ENCODE measurements at regions not wholly inside any gene's neighbourhood (a gene's known extent, or its start where the extent isn't known, plus 50 kb on each side); places are given as distances from the start of the nearest gene placed in this dataset.

- Histone ChIP-seq H3K4me3 (no peak overlapping the region), H3K27ac (ENCODE audit: control insufficient read depth, insufficient read depth) (no peak overlapping the region), H4K20me1 (ENCODE audit: control insufficient read depth, insufficient read depth) (no peaks in the 10 kb centered on the region), H3K9me3 (replicated peaks; ENCODE audit: control insufficient read depth, insufficient read depth, low read length) (no peaks in the 10 kb centered on the region), H3K9ac (ENCODE audit: control insufficient read depth, insufficient read depth, low read length) (no peak overlapping the region), H3K4me2 (ENCODE audit: control insufficient read depth, insufficient read depth) (no peak overlapping the region), H3K4me1 (ENCODE audit: control insufficient read depth, insufficient read depth, low read length) (no peaks in the 10 kb centered on the region), H3K27me3 (replicated peaks in 1 of 2; ENCODE audit: control insufficient read depth in 2 of 2, insufficient read depth in 2 of 2, low read length in 1 of 2) (peaks cover 2 to 3% of the 10 kb centered on the region in 2 experiments; a peak in 3 of 4 replicates), H3K36me3 (ENCODE audit: control insufficient read depth in 2 of 2, insufficient read depth in 2 of 2, low read length in 1 of 2) (no peaks in the 10 kb centered on the region), H3K79me2 (ENCODE audit: control insufficient read depth, insufficient read depth, low read length) (no peaks in the 10 kb centered on the region), H2AFZ (ENCODE audit: control insufficient read depth, low read depth, low read length) (no peak overlapping the region)
- TF ChIP-seq BCL3 (IDR thresholded peaks at IDR 0.05; ENCODE audit: borderline replicate concordance, insufficient read depth, low read depth, low read length, poor library complexity, severe bottlenecking) (no peak), HSF1 (IDR thresholded peaks at IDR 0.05; ENCODE audit: low read depth, low read length) (no peak), BCLAF1 (IDR thresholded peaks at IDR 0.05) (no peak), HDAC2 (IDR thresholded peaks at IDR 0.05) (no peak)
- TF ChIP-seq, protein P1, sequence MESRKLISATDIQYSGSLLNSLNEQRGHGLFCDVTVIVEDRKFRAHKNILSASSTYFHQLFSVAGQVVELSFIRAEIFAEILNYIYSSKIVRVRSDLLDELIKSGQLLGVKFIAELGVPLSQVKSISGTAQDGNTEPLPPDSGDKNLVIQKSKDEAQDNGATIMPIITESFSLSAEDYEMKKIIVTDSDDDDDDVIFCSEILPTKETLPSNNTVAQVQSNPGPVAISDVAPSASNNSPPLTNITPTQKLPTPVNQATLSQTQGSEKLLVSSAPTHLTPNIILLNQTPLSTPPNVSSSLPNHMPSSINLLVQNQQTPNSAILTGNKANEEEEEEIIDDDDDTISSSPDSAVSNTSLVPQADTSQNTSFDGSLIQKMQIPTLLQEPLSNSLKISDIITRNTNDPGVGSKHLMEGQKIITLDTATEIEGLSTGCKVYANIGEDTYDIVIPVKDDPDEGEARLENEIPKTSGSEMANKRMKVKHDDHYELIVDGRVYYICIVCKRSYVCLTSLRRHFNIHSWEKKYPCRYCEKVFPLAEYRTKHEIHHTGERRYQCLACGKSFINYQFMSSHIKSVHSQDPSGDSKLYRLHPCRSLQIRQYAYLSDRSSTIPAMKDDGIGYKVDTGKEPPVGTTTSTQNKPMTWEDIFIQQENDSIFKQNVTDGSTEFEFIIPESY (IDR thresholded peaks at IDR 0.05) = no peak
- ChIA-PET RAD21 (ENCODE audit: unreplicated experiment) (no interaction called here), CTCF (interaction anchor here (0.5 kb wide), 1 partner anchor 233 kb away, joined by 3 read pairs; no protein-coding TSS in a partner anchor), SMC1A (ENCODE audit: uncharacterized antibody, unreplicated experiment) (no interaction called here), POLR2A (no interaction called here)
- FAIRE-seq (no peak), DNase-seq (ENCODE audit: low read depth, low spot score) (no peak), ATAC-seq (no peak)
- no TSS peak for BruUV-seq (replicated peaks)
- 48% methylated on average over 4 of the region's 4 CpGs for WGBS (ENCODE audit: insufficient coverage, insufficient replicate concordance, low lambda C conversion rate, missing lambda C conversion rate)
- intact Hi-C loops (cut with micrococcal nuclease; ENCODE audit: unreplicated experiment) = no loop called here
- in situ Hi-C loops (cut with MboI) = no loop called here
Measured at GRCh38 chr20:48178633-48179032, 393.4 kb upstream of the SULF2 start.
